ENCODE measurements at regions not wholly inside any gene's neighbourhood (a gene's known extent, or its start where the extent isn't known, plus 50 kb on each side); places are given as distances from the start of the nearest gene placed in this dataset.

DNA sequence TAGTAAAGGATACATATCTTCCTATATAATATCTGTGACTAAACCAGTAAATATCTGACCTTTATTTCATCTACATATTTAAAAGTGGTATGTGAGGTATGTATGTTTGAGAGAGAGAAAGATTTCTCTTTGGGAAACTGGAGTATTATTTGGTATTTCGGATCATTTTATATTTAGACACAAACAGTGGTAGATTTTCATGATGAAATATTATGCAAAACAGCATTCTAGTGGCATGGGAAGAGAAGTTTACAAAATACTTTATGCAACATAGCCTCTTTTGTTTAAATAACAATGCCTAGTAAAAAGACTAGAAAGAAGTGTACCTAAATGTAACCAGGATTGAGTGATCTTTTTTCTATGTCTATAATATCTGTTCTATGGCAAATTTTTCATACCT lies 98.6 kb upstream of the TMEM168 start:
- peaks cover 17% of the 10 kb centered on the region for H3K4me1 Mint-ChIP-seq
- no peak overlapping the region for H2AFZ ChIP-seq
- H3K36me3 ChIP-seq (ENCODE audit: insufficient read depth), result no peaks in the 10 kb centered on the region; the same call in 1 of the 2 replicates
- H3K36me3 Mint-ChIP-seq (ENCODE audit: low read depth), result peaks cover 23% of the 10 kb centered on the region
- TF ChIP-seq, protein P1, sequence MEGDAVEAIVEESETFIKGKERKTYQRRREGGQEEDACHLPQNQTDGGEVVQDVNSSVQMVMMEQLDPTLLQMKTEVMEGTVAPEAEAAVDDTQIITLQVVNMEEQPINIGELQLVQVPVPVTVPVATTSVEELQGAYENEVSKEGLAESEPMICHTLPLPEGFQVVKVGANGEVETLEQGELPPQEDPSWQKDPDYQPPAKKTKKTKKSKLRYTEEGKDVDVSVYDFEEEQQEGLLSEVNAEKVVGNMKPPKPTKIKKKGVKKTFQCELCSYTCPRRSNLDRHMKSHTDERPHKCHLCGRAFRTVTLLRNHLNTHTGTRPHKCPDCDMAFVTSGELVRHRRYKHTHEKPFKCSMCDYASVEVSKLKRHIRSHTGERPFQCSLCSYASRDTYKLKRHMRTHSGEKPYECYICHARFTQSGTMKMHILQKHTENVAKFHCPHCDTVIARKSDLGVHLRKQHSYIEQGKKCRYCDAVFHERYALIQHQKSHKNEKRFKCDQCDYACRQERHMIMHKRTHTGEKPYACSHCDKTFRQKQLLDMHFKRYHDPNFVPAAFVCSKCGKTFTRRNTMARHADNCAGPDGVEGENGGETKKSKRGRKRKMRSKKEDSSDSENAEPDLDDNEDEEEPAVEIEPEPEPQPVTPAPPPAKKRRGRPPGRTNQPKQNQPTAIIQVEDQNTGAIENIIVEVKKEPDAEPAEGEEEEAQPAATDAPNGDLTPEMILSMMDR (conservative IDR thresholded peaks at IDR 0.05; ENCODE audit: low read depth in 2 of 2), result no peak
- TF ChIP-seq, protein P2, sequence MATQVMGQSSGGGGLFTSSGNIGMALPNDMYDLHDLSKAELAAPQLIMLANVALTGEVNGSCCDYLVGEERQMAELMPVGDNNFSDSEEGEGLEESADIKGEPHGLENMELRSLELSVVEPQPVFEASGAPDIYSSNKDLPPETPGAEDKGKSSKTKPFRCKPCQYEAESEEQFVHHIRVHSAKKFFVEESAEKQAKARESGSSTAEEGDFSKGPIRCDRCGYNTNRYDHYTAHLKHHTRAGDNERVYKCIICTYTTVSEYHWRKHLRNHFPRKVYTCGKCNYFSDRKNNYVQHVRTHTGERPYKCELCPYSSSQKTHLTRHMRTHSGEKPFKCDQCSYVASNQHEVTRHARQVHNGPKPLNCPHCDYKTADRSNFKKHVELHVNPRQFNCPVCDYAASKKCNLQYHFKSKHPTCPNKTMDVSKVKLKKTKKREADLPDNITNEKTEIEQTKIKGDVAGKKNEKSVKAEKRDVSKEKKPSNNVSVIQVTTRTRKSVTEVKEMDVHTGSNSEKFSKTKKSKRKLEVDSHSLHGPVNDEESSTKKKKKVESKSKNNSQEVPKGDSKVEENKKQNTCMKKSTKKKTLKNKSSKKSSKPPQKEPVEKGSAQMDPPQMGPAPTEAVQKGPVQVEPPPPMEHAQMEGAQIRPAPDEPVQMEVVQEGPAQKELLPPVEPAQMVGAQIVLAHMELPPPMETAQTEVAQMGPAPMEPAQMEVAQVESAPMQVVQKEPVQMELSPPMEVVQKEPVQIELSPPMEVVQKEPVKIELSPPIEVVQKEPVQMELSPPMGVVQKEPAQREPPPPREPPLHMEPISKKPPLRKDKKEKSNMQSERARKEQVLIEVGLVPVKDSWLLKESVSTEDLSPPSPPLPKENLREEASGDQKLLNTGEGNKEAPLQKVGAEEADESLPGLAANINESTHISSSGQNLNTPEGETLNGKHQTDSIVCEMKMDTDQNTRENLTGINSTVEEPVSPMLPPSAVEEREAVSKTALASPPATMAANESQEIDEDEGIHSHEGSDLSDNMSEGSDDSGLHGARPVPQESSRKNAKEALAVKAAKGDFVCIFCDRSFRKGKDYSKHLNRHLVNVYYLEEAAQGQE (IDR thresholded peaks at IDR 0.05; ENCODE audit: unreplicated experiment), result no peak
- no peak for TF ChIP-seq STAT1 (IDR thresholded peaks at IDR 0.05; ENCODE audit: unreplicated experiment)
- TF ChIP-seq, protein P3, sequence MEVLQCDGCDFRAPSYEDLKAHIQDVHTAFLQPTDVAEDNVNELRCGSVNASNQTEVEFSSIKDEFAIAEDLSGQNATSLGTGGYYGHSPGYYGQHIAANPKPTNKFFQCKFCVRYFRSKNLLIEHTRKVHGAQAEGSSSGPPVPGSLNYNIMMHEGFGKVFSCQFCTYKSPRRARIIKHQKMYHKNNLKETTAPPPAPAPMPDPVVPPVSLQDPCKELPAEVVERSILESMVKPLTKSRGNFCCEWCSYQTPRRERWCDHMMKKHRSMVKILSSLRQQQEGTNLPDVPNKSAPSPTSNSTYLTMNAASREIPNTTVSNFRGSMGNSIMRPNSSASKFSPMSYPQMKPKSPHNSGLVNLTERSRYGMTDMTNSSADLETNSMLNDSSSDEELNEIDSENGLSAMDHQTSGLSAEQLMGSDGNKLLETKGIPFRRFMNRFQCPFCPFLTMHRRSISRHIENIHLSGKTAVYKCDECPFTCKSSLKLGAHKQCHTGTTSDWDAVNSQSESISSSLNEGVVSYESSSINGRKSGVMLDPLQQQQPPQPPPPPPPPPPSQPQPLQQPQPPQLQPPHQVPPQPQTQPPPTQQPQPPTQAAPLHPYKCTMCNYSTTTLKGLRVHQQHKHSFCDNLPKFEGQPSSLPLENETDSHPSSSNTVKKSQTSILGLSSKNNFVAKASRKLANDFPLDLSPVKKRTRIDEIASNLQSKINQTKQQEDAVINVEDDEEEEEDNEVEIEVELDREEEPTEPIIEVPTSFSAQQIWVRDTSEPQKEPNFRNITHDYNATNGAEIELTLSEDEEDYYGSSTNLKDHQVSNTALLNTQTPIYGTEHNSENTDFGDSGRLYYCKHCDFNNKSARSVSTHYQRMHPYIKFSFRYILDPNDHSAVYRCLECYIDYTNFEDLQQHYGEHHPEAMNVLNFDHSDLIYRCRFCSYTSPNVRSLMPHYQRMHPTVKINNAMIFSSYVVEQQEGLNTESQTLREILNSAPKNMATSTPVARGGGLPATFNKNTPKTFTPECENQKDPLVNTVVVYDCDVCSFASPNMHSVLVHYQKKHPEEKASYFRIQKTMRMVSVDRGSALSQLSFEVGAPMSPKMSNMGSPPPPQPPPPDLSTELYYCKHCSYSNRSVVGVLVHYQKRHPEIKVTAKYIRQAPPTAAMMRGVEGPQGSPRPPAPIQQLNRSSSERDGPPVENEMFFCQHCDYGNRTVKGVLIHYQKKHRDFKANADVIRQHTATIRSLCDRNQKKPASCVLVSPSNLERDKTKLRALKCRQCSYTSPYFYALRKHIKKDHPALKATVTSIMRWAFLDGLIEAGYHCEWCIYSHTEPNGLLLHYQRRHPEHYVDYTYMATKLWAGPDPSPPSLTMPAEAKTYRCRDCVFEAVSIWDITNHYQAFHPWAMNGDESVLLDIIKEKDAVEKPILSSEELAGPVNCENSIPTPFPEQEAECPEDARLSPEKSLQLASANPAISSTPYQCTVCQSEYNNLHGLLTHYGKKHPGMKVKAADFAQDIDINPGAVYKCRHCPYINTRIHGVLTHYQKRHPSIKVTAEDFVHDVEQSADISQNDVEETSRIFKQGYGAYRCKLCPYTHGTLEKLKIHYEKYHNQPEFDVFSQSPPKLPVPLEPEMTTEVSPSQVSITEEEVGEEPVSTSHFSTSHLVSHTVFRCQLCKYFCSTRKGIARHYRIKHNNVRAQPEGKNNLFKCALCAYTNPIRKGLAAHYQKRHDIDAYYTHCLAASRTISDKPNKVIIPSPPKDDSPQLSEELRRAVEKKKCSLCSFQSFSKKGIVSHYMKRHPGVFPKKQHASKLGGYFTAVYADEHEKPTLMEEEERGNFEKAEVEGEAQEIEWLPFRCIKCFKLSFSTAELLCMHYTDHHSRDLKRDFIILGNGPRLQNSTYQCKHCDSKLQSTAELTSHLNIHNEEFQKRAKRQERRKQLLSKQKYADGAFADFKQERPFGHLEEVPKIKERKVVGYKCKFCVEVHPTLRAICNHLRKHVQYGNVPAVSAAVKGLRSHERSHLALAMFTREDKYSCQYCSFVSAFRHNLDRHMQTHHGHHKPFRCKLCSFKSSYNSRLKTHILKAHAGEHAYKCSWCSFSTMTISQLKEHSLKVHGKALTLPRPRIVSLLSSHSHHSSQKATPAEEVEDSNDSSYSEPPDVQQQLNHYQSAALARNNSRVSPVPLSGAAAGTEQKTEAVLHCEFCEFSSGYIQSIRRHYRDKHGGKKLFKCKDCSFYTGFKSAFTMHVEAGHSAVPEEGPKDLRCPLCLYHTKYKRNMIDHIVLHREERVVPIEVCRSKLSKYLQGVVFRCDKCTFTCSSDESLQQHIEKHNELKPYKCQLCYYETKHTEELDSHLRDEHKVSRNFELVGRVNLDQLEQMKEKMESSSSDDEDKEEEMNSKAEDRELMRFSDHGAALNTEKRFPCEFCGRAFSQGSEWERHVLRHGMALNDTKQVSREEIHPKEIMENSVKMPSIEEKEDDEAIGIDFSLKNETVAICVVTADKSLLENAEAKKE (CRISPR knock-in tag; IDR thresholded peaks at IDR 0.05), result no peak
- TF ChIP-seq, protein P4, sequence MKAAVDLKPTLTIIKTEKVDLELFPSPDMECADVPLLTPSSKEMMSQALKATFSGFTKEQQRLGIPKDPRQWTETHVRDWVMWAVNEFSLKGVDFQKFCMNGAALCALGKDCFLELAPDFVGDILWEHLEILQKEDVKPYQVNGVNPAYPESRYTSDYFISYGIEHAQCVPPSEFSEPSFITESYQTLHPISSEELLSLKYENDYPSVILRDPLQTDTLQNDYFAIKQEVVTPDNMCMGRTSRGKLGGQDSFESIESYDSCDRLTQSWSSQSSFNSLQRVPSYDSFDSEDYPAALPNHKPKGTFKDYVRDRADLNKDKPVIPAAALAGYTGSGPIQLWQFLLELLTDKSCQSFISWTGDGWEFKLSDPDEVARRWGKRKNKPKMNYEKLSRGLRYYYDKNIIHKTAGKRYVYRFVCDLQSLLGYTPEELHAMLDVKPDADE (IDR thresholded peaks at IDR 0.05), result no peak
- TF ChIP-seq EZH2 (IDR thresholded peaks at IDR 0.05; ENCODE audit: low read depth, unreplicated experiment), result no peak
- no peak for TF ChIP-seq JUNB (IDR thresholded peaks at IDR 0.05; ENCODE audit: unreplicated experiment)
- no peak for TF ChIP-seq NANOG (IDR thresholded peaks at IDR 0.05; ENCODE audit: borderline replicate concordance)
- no peak for TF ChIP-seq ZNF114 (CRISPR knock-in tag; IDR thresholded peaks at IDR 0.05)
- no peak for TF ChIP-seq CREB1 (CRISPR knock-in tag; IDR thresholded peaks at IDR 0.05; ENCODE audit: low read depth)
- no peak overlapping the region for H3K4me3 Mint-ChIP-seq
- peaks cover 9% of the 10 kb centered on the region; the same call in 1 of the 2 replicates for H3K4me1 ChIP-seq (ENCODE audit: insufficient read depth)
- H3K4me2 ChIP-seq, result no peak overlapping the region
- H3K9me2 ChIP-seq (ENCODE audit: insufficient read depth), result peaks cover 15% of the 10 kb centered on the region; the same call in 1 of the 2 replicates
- no peak overlapping the region for H3K27ac Mint-ChIP-seq
- no peaks in the 10 kb centered on the region for H3K79me2 ChIP-seq (replicated peaks; ENCODE audit: insufficient read depth)
- H3K9me3 Mint-ChIP-seq, result peaks cover 4% of the 10 kb centered on the region; the same call in 1 of the 3 replicates
- peaks cover 2% of the 10 kb centered on the region for H3K27me3 Mint-ChIP-seq (ENCODE audit: insufficient read depth, low read depth, poor library complexity)
- no peaks in the 10 kb centered on the region for H3K27me3 ChIP-seq (ENCODE audit: insufficient read depth)
- no peaks in the 10 kb centered on the region for H3F3A ChIP-seq (replicated peaks; ENCODE audit: low read depth)
- ATAC-seq (no peak), DNase-seq (ENCODE audit: low spot score) (no peak)
- H3K27ac ChIP-seq (ENCODE audit: low read depth), result no peak overlapping the region
- H4K20me1 ChIP-seq (replicated peaks; ENCODE audit: insufficient read depth), result no peaks in the 10 kb centered on the region
- H3K4me3 ChIP-seq, result no peak overlapping the region

Measured in GM23338 (cell line).